GM23338 (cell line): ENCODE measurements at regions not wholly inside any gene's neighbourhood (a gene's known extent, or its start where the extent isn't known, plus 50 kb on each side); places are given as distances from the start of the nearest gene placed in this dataset.

Experiments
- EZH2 ChIP-seq: fragments of 200-600 bp; sonication (generic); IDR thresholded peaks from one replicate; pipeline ENCODE4 v1.8.0; 2017; ENCODE audit warnings: antibody characterized with exemption, mild to moderate bottlenecking, low read depth; ENCODE audit not compliant: unreplicated experiment
- EZH2phosphoT487 ChIP-seq: fragments of 200-600 bp; sonication (generic); IDR thresholded peaks from one replicate; pipeline ENCODE4 v1.8.1; 2018; ENCODE audit warnings: antibody characterized with exemption; ENCODE audit not compliant: unreplicated experiment
- JUNB ChIP-seq: IDR thresholded peaks from one replicate; pipeline ENCODE4 v1.6.1; 2016; ENCODE audit warnings: antibody characterized with exemption; ENCODE audit not compliant: unreplicated experiment
- POLR2AphosphoS5 ChIP-seq: IDR thresholded peaks from 2 replicates; pipeline ENCODE4 v1.6.1; 2016; ENCODE audit warnings: antibody characterized with exemption, low read depth
- ZNF114 ChIP-seq: fragments of 250-450 bp; sonication (Bioruptor Pico); IDR thresholded peaks from 2 replicates; pipeline ENCODE4 v1.5.0; 2020; ENCODE audit warnings: mild to moderate bottlenecking, moderate library complexity
- TF ChIP-seq, protein P1 (sequence below), 2 experiments: fragments of 200-600 bp in 1 of 2; sonication (generic) in 1 of 2; conservative IDR thresholded peaks; 2 replicates each; pipeline versions ENCODE4 v1.5.1 to v1.6.1; 2016 to 2017; ENCODE audit warnings: antibody characterized with exemption in 2 of 2, low read depth in 2 of 2, mild to moderate bottlenecking in 2 of 2, moderate library complexity in 1 of 2
- TF ChIP-seq, protein P2 (sequence below): IDR thresholded peaks from one replicate; pipeline ENCODE4 v1.6.1; 2018; ENCODE audit warnings: antibody characterized with exemption; ENCODE audit not compliant: unreplicated experiment
- TF ChIP-seq, protein P3 (sequence below): IDR thresholded peaks from 2 replicates; pipeline ENCODE4 v1.6.1; 2016; ENCODE audit warnings: antibody characterized with exemption

DNA sequence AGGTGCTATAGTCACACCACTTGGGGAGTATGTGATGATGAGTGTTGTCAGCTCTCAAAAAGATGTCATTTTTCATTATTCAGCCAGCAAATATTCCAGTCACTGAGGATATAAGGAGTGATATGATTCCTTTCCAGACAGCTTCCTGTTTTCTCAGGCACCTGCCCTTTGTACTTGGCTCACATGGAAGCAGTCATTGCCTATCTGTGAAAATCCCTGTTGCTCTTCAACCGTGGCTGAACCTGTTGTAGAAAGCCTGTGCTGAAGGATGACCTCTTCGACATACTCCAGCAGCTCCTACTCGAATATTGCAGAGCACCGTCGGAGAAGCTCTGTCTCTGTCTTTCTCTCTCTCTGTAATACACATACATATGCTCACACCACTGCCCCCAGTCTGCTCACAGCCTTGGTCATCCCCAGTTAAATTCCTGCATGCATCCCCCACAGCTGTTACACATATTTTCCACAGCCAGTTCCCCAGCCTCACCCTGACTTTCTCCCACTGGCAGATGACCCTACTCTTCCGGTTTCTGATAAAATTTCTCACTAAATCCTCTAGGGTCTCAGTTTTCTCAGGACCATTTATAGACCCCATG lies 204.2 kb upstream of the ARGLU1 start:
- TF ChIP-seq, protein P1, sequence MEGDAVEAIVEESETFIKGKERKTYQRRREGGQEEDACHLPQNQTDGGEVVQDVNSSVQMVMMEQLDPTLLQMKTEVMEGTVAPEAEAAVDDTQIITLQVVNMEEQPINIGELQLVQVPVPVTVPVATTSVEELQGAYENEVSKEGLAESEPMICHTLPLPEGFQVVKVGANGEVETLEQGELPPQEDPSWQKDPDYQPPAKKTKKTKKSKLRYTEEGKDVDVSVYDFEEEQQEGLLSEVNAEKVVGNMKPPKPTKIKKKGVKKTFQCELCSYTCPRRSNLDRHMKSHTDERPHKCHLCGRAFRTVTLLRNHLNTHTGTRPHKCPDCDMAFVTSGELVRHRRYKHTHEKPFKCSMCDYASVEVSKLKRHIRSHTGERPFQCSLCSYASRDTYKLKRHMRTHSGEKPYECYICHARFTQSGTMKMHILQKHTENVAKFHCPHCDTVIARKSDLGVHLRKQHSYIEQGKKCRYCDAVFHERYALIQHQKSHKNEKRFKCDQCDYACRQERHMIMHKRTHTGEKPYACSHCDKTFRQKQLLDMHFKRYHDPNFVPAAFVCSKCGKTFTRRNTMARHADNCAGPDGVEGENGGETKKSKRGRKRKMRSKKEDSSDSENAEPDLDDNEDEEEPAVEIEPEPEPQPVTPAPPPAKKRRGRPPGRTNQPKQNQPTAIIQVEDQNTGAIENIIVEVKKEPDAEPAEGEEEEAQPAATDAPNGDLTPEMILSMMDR (conservative IDR thresholded peaks at IDR 0.05; ENCODE audit: low read depth in 2 of 2), result no peak
- TF ChIP-seq EZH2, result no peak
- no peak for TF ChIP-seq JUNB
- no peak for TF ChIP-seq ZNF114 (CRISPR knock-in tag)
- no peak for TF ChIP-seq POLR2AphosphoS5
- TF ChIP-seq EZH2phosphoT487, result no peak
- TF ChIP-seq, protein P2, sequence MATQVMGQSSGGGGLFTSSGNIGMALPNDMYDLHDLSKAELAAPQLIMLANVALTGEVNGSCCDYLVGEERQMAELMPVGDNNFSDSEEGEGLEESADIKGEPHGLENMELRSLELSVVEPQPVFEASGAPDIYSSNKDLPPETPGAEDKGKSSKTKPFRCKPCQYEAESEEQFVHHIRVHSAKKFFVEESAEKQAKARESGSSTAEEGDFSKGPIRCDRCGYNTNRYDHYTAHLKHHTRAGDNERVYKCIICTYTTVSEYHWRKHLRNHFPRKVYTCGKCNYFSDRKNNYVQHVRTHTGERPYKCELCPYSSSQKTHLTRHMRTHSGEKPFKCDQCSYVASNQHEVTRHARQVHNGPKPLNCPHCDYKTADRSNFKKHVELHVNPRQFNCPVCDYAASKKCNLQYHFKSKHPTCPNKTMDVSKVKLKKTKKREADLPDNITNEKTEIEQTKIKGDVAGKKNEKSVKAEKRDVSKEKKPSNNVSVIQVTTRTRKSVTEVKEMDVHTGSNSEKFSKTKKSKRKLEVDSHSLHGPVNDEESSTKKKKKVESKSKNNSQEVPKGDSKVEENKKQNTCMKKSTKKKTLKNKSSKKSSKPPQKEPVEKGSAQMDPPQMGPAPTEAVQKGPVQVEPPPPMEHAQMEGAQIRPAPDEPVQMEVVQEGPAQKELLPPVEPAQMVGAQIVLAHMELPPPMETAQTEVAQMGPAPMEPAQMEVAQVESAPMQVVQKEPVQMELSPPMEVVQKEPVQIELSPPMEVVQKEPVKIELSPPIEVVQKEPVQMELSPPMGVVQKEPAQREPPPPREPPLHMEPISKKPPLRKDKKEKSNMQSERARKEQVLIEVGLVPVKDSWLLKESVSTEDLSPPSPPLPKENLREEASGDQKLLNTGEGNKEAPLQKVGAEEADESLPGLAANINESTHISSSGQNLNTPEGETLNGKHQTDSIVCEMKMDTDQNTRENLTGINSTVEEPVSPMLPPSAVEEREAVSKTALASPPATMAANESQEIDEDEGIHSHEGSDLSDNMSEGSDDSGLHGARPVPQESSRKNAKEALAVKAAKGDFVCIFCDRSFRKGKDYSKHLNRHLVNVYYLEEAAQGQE, result no peak
- TF ChIP-seq, protein P3, sequence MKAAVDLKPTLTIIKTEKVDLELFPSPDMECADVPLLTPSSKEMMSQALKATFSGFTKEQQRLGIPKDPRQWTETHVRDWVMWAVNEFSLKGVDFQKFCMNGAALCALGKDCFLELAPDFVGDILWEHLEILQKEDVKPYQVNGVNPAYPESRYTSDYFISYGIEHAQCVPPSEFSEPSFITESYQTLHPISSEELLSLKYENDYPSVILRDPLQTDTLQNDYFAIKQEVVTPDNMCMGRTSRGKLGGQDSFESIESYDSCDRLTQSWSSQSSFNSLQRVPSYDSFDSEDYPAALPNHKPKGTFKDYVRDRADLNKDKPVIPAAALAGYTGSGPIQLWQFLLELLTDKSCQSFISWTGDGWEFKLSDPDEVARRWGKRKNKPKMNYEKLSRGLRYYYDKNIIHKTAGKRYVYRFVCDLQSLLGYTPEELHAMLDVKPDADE, result no peak
